C4-2B (cell line): ENCODE measurements at regions not wholly inside any gene's neighbourhood (a gene's known extent, or its start where the extent isn't known, plus 50 kb on each side); places are given as distances from the start of the nearest gene placed in this dataset.

ENCODE experiments used
- H3K27ac ChIP-seq: fragments of 450-650 bp; 2 replicates; pipeline ENCODE4 v1.5.1; 2017
- CTCF ChIP-seq: fragments of 450-650 bp; conservative IDR thresholded peaks from 2 replicates; pipeline ENCODE4 v1.5.1; 2017; ENCODE audit warnings: mild to moderate bottlenecking
- ZFX ChIP-seq: fragments of 450-650 bp; IDR thresholded peaks from 2 replicates; pipeline ENCODE4 v1.6.1; 2017

GRCh38 chr2:8575834-8576423, 105.9 kb upstream of the ID2 start:
- no peak overlapping the region for H3K27ac ChIP-seq
- TF ChIP-seq CTCF (no peak), ZFX (no peak)

DNA sequence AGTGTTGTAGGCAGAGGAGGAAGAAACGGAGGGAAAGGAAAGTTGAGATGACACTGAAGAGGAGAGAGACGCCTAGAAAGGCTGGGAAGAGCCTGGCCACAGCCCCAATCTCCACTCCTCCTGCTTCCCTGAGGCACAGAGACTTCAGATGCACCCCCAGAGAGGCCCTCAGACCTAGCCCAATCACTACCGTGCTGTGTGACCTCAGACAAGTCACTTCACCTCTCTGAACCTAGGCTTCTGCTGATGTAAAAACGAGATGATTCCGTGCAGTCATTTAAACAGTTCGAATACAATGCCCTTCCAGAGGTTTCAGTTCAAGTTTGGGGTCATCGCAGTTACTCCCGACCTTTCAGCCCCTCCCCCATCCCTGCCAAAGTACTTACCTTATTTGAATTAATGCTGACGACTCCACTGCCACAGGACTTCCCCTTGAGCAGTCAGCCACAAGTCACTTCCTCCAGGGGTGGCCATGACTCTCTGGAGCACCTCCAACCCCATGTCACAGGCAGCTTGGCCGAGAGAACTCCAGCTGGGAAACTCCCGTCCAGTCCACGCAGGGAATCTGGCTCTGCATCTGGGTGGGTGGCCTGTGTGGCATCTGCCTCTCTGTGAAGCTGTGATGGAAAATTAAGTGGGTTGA, 105.2 kb upstream of the ID2 start:
- no peak for TF ChIP-seq CTCF
- no peak for TF ChIP-seq ZFX
- H3K27ac ChIP-seq = no peak overlapping the region

DNA sequence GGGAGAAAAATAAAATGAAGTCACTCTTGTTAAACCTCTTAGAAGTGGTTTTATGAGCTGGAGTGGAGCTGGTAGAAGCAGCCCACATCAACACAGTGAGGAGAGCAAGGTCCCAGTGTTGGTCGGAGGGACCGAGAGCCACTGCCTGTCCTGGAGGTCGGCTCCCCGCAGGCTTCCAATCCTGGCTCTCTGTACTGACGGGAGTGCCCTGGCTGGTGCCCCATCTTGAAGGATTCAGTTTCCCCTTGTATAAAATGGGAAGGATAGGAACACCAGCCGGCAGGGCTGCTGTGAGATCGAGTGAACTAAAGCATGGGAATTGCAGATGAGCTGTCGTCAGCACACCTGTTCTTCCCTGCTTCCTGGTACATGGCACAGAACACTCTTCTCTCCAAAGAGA, 104.3 kb upstream of the ID2 start:
- no peak for TF ChIP-seq CTCF
- TF ChIP-seq ZFX = no peak
- no peak overlapping the region for H3K27ac ChIP-seq

- TF ChIP-seq CTCF (no peak), ZFX (no peak)
- H3K27ac ChIP-seq = no peak overlapping the region
Measured at GRCh38 chr2:8578335-8579244, 103.3 kb upstream of the ID2 start.

GRCh38 chr2:8579485-8580085, 102.3 kb upstream of the ID2 start:
- H3K27ac ChIP-seq = no peak overlapping the region
- TF ChIP-seq ZFX (no peak), CTCF (no peak)

DNA sequence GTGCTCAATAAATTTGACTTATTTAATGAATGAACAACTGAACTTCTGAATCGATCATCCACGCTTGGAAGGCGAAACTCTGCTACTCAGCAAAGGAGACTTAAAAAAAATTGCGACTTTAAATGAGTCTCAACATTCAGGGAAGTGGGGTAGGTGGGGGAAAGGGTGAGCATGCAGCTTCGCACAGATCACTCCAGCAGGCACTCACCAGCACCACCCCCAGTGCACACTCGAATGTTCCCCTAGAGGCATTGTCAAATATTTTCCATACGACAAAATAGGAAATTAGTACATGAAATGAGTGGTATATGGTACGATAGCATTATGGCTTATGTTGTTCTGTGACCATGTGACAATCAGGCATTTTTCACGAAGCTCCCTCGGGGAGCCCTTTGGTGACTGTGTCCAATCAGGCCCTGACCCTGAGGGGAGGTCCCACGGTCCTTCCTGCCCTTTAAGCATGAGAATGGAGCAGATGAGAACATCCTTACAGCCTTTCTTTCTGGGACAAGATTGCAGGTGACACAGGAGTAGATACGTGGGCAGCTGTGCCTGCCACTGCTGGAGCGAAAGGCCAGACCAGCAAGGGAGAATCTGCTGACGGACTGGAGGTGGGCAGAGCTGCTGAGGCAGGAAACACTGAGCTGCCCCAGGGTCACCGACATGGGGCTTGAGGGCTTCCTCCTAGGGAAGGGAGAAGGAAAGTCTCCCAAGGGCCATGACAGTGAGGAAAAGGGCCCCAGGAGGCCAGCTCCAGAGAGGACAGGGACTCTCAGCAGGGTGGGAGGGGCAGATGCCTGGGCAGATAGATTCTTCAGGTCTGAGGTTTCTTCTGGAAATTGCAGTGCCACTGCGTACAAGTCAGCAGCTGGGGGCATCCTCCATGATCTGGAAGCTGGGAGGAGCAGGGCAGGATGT, 101.3 kb upstream of the ID2 start:
- TF ChIP-seq ZFX (no peak), CTCF (no peak)
- H3K27ac ChIP-seq = no peak overlapping the region
